ENCODE measurements at regions not wholly inside any gene's neighbourhood (a gene's known extent, or its start where the extent isn't known, plus 50 kb on each side); places are given as distances from the start of the nearest gene placed in this dataset.
"Not testable (repeated sequence)": the region's sequence is repeated elsewhere in the genome, so short reads cannot be mapped to it uniquely, and the experiment has no call there.

GRCh38 chr11:67768001-67768730 lies 93.7 kb upstream of the ALDH3B2 start:
- DNase-seq: not testable (repeated sequence)

- DNase-seq: not testable (repeated sequence)
Observed at GRCh38 chr11:67761211-67761610, 86.8 kb upstream of the ALDH3B2 start.

GRCh38 chr11:67759321-67759720 lies 84.9 kb upstream of the ALDH3B2 start:
- DNase-seq: not testable (repeated sequence)

GRCh38 chr11:67758467-67758866 lies 84.0 kb upstream of the ALDH3B2 start:
- not testable (repeated sequence) for DNase-seq

GRCh38 chr11:67758009-67758408 lies 83.6 kb upstream of the ALDH3B2 start:
- not testable (repeated sequence) for DNase-seq

GRCh38 chr11:67753820-67754219 lies 79.4 kb upstream of the ALDH3B2 start:
- DNase-seq: not testable (repeated sequence)

GRCh38 chr11:67745181-67745726 lies 70.8 kb upstream of the ALDH3B2 start:
- no peak for DNase-seq

- not testable (repeated sequence) for DNase-seq
Observed at GRCh38 chr11:67744231-67744630, 69.8 kb upstream of the ALDH3B2 start.

GRCh38 chr11:67738231-67738630 lies 63.8 kb upstream of the ALDH3B2 start:
- not testable (repeated sequence) for DNase-seq

GRCh38 chr11:67737562-67738080 lies 63.2 kb upstream of the ALDH3B2 start:
- not testable (repeated sequence) for DNase-seq

GRCh38 chr11:67732045-67732787 lies 57.8 kb upstream of the ALDH3B2 start:
- DNase-seq: no peak

GRCh38 chr11:67731583-67731982 lies 57.2 kb upstream of the ALDH3B2 start:
- DNase-seq: no peak

GRCh38 chr11:67728163-67728571 lies 53.7 kb upstream of the ALDH3B2 start:
- DNase-seq: not testable (repeated sequence)

GRCh38 chr11:67727066-67728040 lies 52.9 kb upstream of the ALDH3B2 start:
- not testable (repeated sequence) for DNase-seq
